Fibroblast of skin of back (primary cell): ENCODE measurements at regions not wholly inside any gene's neighbourhood (a gene's known extent, or its start where the extent isn't known, plus 50 kb on each side); places are given as distances from the start of the nearest gene placed in this dataset.
"Not testable (repeated sequence)": the region's sequence is repeated elsewhere in the genome, so short reads cannot be mapped to it uniquely, and the experiment has no call there.

Experiments used
- DNase-seq: peaks from one replicate; pipeline ENCODE4 v3.0.0-alpha.2; 2013

DNA sequence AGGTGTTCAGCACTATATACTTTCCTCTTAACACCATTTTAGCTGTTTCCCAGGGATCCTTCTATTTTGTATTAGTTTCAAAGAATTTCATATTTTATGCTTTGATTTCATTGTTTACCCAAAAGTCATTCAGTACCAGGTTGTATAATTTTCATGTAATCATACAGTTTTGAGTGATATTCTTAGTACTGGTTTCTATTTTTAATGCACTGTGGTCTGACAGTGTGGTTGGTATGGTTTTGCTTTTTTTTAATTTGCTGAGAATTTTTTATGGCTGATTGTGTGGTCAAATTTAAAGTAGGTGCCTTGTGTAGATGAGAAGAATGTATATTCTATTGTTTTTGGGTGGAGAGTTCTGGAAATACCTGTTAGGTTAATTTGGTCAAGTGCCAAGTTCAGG is 323.4 kb upstream of the EPHA6 start:
- no peak for DNase-seq

DNA sequence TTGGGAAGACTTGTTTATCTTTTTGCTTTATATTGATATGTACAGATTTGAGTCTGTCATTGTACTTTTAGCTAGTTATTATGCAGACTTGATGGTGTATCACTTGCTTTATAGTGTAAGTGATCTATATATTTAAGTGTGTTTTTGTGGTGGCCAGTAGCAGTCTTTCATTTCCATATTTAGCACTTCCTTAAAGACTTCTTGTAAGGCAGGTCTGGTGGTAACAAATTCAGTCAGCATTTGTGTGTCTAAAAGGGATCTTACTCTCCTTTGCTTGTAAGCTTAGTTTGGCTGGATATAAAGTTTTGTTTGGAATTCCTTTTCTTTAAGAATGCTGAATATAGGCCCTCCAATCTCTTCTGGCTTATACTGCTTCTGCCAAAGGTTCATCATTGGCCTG is 322.5 kb upstream of the EPHA6 start:
- no peak for DNase-seq

DNA sequence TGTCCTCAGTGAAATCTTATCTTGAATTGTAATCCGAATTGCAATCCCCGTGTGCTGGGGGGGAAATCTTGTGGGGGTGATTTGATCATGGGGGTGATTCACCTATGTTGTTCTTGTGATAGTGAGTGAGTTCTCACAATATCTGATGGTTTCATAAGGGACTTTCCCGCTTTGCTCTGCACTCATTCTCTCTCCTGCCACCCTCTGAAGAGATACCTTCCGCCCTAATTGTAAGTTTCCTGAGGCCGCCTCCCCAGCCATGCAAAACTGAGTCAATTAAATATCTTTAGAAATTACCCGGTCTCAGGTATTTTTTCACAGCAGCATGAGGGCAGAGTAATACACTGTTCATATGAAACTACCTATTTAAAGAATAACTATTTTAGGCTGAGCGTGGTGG is 304.1 kb upstream of the EPHA6 start:
- DNase-seq = no peak

DNA sequence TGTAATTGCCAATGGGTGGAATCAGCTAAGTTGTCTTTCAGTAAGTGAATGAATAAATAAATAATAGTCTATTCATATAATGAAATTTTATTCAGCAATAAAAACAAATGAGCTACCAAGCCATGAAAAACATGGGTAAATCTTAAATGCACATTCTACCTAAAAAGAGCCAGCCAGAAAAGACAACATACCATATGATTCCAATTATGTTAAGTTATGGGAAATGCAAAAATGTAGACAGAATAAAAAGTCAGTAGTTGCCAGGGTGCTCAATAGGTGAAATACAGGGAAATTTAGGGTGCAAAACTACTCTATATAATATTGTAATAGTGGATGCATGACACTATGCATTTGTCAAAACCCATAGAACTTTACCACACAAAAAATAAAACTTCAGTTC is 277.2 kb upstream of the EPHA6 start:
- DNase-seq = no peak

DNA sequence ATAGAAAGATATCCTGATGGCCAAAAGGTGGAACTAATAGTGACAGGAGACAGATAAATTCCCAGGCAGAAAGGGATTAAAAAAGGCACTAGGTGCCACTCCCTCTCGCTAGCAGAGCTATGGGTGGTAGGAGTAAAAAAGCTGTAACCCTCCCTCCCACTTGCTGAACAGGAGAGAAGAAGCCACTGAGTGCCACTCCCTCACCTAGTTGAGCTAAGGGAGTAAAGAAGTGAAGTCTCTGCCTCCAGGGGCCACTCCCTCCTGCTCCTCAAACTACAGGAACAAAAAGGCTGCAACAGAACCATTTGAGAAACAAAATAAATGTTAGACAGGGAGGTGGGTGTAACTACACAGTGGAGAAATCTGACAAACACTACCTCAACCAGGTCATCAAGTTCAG is 276.2 kb upstream of the EPHA6 start:
- no peak for DNase-seq

DNA sequence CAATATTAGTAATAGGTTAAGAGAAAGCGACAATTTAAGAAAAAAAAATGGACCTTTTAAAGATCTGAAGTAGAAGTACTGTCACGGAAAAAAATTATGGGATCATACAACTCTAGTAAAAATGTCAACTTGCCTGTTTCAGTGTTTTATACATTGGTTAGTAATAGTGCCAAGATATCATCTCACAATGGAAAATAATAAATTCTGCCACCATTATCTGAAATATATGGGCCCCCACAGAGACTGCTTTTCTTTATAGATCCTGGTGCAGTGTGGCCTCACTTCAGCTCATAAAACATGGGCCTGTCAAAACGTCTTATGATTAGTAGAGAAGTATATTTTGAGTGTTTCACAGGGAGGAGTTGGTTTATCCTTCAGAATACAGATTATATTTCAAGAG is 266.3 kb upstream of the EPHA6 start:
- DNase-seq = no peak

DNA sequence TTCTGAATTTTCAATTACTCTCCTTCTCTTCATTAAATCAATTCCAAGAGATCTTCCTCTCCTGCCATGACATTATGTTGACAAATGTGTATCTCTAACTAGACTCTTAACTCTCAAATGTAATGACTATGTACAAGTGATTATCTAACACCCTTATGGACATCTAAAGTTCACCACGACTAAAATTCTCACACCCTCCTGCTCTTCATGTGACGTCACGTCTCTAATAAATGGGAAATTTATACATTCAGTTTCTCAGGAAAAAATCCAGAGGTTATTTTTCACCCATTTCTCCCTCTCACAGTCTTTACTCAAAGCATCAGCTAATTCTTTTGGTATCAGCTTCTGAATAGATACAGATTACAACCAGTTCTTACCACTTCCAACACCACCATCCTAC is 237.5 kb upstream of the EPHA6 start:
- no peak for DNase-seq

DNA sequence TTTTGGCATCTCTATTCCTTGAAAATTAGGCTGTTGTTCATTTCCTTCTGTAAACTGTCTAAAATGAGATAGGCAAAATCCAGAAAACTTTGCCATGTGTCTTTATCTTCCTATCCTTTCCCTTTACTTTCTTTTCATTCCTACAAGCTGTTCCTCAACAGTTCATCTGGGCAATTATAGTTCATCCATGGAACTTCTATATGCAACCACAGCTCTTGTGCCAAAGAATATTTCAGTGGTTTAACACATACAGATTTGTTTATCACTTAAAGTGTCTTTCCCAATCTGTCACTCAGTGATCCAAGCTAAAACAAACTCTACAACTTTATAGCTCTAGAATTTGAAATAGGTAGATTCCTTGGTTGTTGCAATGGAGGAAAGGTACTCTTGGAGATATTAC is 230.3 kb upstream of the EPHA6 start:
- no peak for DNase-seq

DNA sequence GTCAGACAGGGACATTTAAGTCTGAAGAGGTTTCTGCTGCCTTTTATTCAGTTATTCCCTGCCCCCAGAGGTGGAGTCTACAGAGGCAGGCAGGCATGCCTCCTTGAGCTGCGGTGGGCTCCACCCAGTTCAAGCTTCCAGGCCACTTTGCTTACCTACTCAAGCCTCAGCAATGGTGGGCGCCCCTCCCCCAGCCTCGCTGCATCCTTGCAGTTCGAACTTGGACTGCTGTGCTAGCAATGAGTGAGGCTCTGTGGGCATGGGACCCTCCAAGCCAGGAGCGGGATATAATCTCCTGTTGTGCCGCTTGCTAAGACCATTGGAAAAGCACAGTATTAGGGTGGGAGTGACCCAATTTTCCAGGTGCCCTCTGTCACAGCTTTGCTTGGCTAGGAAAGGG is 207.5 kb upstream of the EPHA6 start:
- DNase-seq = not testable (repeated sequence)

DNA sequence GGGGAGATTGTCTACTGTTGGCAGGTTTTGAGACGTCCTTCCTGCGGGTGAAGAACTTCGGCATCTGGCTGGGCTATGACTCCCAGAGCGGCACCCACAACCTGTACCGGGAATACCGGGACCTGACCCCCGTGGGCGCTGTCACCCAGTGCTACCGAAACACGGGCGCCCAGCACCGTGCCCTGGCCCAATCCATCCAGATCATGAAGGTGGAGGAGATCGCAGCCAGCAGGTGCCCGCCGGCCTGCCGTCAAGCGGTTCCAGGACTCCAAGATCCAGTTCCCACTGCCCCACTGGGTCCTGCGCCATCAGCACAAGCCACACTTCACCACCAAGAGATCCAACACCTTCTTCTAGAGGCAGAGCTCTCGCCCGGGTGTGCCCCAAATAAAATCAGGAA is 194.9 kb upstream of the EPHA6 start:
- DNase-seq = no peak

DNA sequence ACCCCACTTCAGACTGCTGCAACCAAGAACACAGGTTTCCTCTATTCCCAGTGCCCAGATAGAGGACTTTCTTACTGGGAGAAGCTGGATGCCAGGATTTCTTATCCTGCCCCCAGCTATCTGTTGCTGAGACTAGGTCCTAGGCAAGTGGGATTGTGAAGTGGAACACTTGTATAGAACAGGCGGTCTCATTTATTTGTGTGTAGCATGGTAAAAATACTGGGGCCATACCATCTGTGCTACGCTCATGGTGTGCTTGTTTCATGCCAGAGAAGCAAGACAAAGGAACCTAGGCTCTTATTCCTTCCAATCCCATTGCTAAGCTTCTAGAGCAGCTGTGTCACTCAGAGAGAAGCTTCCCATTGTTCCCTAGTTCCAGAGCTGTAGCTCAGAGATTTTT is 191.5 kb upstream of the EPHA6 start:
- DNase-seq = no peak

DNA sequence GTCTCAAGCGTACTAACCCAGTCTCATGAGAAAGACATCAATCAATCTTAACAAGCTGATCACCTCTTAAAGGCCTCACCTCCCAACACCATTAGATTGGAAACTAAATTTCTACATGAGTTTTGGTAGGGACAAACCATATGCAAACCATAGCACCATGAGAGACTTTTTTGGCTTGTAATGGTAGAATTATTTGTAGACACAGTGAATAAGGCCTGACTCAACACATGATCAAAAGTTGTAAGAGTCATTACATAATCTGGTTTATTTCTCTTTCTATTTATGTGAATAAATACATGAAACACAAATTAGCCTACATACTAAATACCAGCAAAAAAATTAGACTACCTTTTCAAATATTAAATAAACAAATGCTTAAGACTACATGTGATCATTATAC is 183.3 kb upstream of the EPHA6 start:
- DNase-seq = no peak

DNA sequence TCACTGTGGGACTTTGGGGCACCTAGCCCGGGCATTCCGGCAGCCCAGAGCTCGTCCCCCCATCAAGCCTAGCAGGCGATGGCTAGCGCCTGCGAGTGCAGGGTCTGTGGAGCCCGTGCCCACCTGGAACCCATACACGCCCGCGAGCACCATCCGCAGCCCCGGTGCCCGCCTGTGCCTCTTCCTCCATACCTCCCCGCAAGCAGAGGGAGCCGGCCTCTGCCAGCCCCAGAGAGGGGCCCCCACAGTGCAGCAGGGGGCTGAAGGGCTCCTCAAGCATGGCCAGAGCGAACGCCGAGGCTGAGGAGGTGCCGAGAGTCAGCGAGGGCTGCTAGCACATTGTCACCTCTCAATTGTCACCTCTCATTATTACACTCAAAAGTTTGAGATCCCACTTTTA is 167.8 kb upstream of the EPHA6 start:
- DNase-seq = no peak

DNA sequence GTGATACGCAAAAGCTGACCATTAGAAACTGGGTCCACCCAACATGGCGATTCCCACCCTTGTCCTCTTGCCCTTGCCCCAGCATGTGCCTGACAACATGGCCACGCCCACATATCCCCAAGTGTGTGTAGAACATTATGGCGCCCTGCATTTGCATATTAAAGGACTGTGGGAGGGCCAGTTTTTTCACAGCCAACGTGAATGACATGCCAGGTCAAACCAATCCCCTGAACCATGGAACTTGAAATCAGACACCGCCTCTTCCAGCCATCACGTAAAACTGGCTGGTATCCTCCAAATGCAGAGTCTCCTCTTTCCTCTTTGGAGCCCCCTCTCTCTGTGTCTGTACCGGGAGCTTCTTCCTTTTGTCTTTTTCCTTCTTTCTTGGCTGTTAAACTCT is 156.7 kb upstream of the EPHA6 start:
- DNase-seq = no peak

DNA sequence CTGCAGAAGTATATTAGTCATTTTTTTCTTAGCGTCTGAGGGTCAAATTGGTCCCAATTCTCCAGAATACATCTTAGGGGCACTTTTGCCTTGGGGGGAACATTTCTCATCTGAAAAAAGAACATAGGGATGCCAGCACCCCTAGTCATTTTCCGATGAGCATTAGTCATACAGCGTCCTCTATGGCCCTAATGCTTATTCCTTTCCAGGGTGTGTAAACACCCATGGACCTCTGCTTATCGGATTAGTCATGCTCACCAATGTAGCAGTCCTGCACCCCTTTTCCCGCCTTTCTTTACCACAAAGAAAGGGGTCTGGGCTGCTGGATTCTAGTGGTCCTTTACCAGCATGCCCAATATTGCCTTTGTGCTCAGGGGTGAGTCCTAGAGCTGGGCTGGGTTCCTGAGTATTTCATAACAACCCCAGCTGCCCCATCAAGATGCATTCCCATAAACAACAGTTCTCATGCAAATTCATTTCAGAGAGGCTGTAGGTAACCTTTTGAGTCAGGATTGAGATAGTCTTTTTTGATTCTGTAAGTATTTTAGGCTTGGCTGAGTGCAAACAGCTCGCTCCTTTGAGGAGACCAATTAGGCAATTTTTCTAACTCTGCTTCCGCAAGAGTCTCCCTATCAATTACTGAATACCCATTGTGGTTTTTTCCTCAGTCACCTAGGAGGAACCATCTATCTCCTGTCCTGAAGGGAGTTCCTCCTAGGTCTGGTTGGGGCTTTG is 142.4 kb upstream of the EPHA6 start:
- not testable (repeated sequence) for DNase-seq

DNA sequence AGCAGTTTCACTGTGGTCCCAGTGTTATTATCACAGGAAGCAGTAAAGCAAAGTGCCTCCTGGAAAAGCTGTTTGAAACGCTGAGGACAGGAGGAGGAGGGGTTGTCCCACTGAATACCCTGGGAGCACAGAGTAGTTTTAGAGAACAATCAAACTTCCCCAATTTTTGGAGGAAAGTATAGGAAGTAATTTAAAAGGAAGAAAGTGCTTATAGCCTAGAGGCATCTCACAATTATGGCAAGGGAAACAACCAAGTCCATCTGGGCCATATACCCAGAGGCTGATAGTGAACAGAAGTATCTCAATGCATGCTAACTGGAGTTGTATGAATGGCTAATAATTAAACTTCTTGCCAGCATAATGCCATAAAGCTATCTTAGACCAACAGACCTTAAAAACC is 137.2 kb upstream of the EPHA6 start:
- DNase-seq = no peak

DNA sequence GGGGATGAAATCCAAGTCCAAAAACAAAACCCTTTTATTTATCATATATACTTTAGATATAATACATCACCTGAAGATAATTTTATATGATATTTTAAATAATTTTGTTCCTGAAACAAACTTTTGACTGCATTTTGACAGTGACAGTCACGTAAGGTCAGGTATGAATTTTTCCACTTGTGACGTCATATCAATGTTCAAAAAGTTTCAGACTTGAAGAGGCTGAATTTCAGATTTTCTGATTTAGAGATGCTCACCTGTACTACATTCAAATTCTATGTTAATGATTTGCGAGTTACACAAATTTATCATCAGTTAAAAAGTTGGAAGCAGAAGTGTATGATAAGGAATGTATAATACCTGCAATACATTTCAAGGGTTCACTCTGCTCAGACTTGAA is 136.1 kb upstream of the EPHA6 start:
- DNase-seq = no peak

DNA sequence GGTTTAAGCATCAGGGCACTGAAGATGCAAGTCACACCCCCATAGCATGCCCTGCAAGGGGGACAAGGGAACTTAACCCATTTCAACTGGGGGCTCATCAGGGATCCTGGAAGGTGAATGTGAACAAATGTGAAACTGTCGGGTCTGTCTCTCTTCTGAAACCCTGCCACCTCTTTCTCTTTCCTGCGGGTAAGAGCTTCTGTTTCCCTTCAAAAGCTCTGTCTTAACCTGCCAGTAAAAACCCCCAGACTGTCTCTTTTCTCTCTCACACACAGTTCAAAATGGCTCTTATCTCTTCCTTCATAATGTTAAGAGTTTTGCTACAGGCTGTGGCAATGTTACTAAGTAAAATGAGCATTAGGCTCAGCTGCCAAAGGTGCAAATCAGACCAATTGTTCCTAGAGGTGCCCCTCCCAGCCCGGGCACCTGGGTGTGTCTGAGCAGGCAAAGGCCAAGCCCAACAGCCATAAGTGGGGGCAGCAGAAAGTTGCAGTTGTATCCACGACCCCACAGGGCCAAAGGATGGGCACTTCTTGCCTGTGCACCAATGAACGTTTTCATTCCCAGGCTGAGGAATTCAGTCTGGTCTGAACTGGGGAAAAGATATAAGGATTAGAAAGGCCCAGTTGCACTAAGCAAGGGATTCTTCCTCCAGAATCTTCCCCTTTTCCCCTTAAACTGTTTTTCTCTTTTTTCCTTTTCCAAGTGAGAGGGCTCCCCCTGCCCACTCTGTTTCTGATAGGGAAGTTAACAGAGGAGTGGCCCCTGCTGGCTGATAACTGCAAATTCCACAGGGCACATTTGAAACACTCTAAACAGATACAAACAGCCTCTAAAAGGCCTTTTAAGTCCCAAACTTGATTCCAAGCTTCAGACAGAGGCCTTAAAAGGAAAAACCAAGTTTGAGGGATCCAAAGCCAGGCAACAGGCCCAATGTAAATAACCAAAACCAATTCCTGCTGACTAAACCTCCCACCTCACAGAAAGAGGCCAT is 113.8 kb upstream of the EPHA6 start:
- peak; percentile 13 for DNase-seq

DNA sequence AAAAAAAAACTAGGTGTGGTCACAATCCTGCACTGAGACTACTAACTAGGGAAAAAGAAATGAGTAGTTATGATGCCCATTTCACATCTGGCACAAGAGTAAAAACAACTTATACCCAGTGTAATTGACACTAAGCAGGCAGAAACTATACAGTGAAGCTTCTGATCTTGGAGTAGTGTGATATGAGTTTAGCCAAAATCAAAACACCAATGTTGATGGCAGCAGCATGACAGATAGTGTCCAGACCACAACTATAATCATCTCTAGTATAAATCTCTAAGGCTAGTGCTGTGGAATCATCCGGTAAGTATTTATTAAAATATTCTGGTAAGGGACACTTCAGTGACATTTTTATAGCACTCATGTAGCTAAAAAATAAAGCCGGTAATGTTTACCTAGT is 108.5 kb upstream of the EPHA6 start:
- DNase-seq = peak; percentile 7

DNA sequence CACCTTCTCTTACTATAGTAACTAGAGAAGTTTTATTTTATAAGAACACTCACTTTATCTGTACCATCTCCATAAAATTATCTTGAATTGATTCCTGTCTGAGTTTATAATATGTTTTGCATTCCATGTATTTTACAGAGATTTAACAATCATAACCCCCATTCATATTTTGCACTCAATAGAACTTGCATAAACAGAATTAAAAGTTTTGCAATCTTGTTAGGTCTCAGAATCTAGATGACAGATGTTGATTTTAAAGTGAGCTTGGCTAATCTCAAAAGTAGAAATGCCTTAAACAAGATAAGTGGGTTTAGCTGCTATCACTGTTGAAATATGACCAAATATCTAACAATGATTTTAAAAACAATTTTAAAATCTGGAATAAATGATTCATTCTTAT is 107.9 kb upstream of the EPHA6 start:
- no peak for DNase-seq

DNA sequence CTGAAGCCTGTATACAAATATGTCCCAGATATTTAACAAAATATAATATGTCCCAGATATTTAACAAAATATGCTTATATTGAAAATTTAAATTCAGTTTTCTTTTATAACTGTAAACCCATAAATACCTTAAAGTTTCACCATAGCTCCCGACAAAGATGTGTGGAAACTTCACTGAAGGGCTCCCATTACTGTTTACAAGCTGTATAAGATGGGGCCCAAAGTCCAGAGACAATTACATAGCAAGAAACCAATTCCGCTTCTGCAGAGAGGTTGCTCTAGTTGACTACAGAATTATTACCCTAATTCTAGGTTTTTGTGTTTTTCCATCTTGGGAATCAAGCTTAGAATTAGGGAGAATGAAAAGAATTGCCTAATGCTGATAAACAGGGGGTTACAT is 102.6 kb upstream of the EPHA6 start:
- DNase-seq = no peak

DNA sequence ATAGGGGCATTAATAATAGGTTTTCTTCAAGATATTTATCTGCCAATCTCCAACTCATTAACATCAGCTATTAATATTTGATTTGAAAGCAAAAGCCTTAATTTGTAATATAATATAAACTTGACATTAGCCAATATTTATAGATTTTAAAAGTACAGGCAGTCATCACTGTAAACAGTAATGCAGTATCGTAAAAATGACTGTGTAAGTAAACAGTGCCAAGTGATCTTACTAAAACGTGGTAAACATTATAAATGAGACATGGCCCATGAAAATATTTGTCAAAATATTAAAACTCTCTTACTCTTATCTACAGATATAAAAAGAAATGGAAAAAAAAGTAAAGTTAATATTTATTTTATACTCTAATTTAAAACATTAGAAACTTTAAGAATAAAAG is 101.6 kb upstream of the EPHA6 start:
- DNase-seq = no peak

DNA sequence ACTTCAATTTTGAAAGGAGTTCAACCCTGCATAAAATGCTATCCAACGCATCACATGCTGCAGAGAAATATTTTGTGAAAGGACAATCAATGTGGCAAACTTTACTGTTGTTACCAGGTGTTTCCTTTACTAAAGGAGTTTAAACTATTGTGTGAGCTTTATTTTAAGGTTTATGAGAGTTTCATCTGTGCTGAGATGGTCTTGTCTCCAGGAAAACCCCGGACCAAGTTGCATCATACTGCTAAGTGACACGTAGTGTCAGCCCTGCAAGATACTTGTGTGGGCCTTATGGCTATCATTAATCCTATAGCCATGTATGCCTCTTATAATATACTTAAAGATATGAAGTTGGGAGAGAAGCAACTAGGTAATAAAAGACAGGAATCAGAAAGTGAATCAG is 94.5 kb upstream of the EPHA6 start:
- no peak for DNase-seq

DNA sequence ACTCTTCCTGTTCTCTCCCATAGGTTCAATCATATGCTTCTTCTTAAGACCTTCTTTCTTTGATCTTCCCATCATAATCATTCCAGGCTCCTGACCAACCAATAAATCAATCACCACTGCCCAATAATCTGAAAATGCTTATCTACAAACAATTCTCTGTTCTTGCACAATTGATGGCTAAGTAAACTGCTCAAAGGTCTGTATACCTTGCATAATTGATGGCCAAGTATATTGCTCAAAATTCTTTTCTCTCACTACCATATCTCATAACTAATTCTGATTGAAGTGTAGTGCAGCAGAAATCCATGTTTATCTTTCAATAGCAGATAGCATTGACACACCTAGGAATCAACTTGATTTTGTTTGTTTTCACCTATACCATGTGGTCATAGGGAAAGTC is 83.4 kb upstream of the EPHA6 start:
- no peak for DNase-seq
